Upper lobe of right lung (tissue), 1 donor: ENCODE measurements at regions not wholly inside any gene's neighbourhood (a gene's known extent, or its start where the extent isn't known, plus 50 kb on each side); places are given as distances from the start of the nearest gene placed in this dataset.

Experiments
- ATAC-seq: fragments of 200-7000 bp; cut with Tn5 transposase; one replicate; pipeline ENCODE4 v1.9.1; 2020; ENCODE audit warnings: mild to moderate bottlenecking, moderate library complexity
- DNase-seq: peaks from one replicate; pipeline ENCODE4 v3.0.0-alpha.2; 2020
- H3K27ac ChIP-seq: fragments of 200-600 bp; one replicate; pipeline ENCODE4 v1.8.0; 2022
- H3K27me3 ChIP-seq: fragments of 200-600 bp; one replicate; pipeline ENCODE4 v1.8.0; 2022; ENCODE audit warnings: mild to moderate bottlenecking
- H3K36me3 ChIP-seq: fragments of 200-600 bp; one replicate; pipeline ENCODE4 v1.8.0; 2022
- H3K4me1 ChIP-seq: fragments of 200-600 bp; one replicate; pipeline ENCODE4 v1.8.0; 2022
- H3K4me3 ChIP-seq: fragments of 200-600 bp; one replicate; pipeline ENCODE4 v1.8.0; 2022; ENCODE audit warnings: mild to moderate bottlenecking
- H3K9me3 ChIP-seq: fragments of 200-600 bp; one replicate; pipeline ENCODE4 v1.8.0; 2022
- CTCF ChIP-seq: fragments of 200-600 bp; IDR thresholded peaks from one replicate; pipeline ENCODE4 v1.8.0; 2022; ENCODE audit warnings: antibody characterized with exemption
- intact Hi-C: fragments of 100-400 bp; cut with DNase I; formaldehyde crosslinking; loops from one replicate; pipeline ENCODE4 v1.11.0; 2022
- donor health status: DM: no; HTN: yes; CAD: no; lungs with severe emphysema.

GRCh38 chr6:150651808-150652470 is 52.3 kb downstream of the PLEKHG1 start:
- DNase-seq (no peak), ATAC-seq (no peak)
- Histone ChIP-seq H3K27ac (no peak overlapping the region), H3K27me3 (no peaks in the 10 kb centered on the region), H3K36me3 (no peaks in the 10 kb centered on the region), H3K9me3 (no peaks in the 10 kb centered on the region), H3K4me3 (no peak overlapping the region), H3K4me1 (no peaks in the 10 kb centered on the region)
- intact Hi-C loops, result no loop called here
- TF ChIP-seq CTCF, result no peak

- DNase-seq, result no peak
- TF ChIP-seq CTCF, result no peak
- intact Hi-C loops, result no loop called here
- H3K27me3 ChIP-seq, result no peaks in the 10 kb centered on the region
- no peak overlapping the region for H3K27ac ChIP-seq
- H3K4me1 ChIP-seq, result no peaks in the 10 kb centered on the region
- no peak overlapping the region for H3K4me3 ChIP-seq
- H3K9me3 ChIP-seq, result no peaks in the 10 kb centered on the region
- ATAC-seq, result no peak
- H3K36me3 ChIP-seq, result no peaks in the 10 kb centered on the region
Observed at GRCh38 chr6:150652848-150653613, 53.3 kb downstream of the PLEKHG1 start.

DNA sequence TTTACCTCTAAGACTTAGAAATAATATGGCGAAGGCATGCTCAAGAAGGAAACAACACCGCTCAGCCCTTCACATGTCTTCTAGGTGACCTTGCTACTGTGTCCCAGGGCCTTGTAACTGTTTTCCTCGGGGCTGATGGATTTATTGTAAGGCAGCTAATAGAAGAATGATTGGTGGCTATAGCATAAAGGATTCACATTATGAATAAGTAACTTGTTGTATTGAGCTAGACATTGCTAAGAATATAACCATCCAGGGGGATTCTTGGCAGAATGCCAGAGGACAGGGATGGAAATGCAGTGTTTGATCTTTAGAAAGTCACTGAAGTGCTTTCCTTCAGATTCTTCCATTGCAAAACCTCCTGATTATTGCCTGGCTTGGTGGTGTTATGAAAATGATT is 54.9 kb downstream of the PLEKHG1 start:
- Histone ChIP-seq H3K27ac (no peak overlapping the region), H3K4me3 (no peak overlapping the region), H3K36me3 (no peaks in the 10 kb centered on the region), H3K27me3 (no peaks in the 10 kb centered on the region), H3K4me1 (no peaks in the 10 kb centered on the region), H3K9me3 (no peaks in the 10 kb centered on the region)
- intact Hi-C loops, result no loop called here
- no peak for ATAC-seq
- DNase-seq, result no peak
- TF ChIP-seq CTCF, result no peak

DNA sequence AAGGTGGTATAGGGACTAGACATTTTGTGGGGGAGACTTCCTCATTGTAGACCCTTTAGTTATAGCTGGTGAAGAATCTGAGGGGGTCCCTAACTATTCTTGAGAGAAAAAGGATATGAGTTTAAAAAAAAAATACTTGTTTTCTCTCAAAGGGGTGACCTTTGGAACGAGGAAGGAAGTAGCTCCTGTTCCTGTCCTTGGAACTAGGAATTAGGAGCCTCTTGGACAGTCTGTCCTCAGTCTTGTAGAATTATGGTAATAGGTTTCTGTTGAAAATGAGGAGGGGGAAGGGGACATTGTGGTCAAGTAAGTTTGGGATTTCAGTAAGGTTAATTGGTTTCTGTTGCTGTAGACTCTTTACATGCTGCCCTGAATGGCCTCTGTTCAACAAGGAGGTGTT is 56.5 kb downstream of the PLEKHG1 start:
- Histone ChIP-seq H3K36me3 (no peaks in the 10 kb centered on the region), H3K4me3 (no peak overlapping the region), H3K27me3 (no peaks in the 10 kb centered on the region), H3K4me1 (no peaks in the 10 kb centered on the region), H3K9me3 (no peaks in the 10 kb centered on the region), H3K27ac (no peak overlapping the region)
- no peak for TF ChIP-seq CTCF
- no peak for DNase-seq
- no peak for ATAC-seq
- intact Hi-C loops, result no loop called here

GRCh38 chr6:150658421-150658820 is 58.7 kb downstream of the PLEKHG1 start:
- Histone ChIP-seq H3K4me1 (no peaks in the 10 kb centered on the region), H3K9me3 (no peaks in the 10 kb centered on the region), H3K27ac (no peak overlapping the region), H3K27me3 (no peaks in the 10 kb centered on the region), H3K36me3 (no peaks in the 10 kb centered on the region), H3K4me3 (no peak overlapping the region)
- ATAC-seq (no peak), DNase-seq (no peak)
- no peak for TF ChIP-seq CTCF
- intact Hi-C loops, result no loop called here
